ENCODE measurements at regions not wholly inside any gene's neighbourhood (a gene's known extent, or its start where the extent isn't known, plus 50 kb on each side); places are given as distances from the start of the nearest gene placed in this dataset.

GRCh38 chr12:125387206-125387605, 322.0 kb downstream of the AACS start:
- CTCF ChIA-PET: no interaction called here
- Histone ChIP-seq H3K27me3 (ENCODE audit: control insufficient read depth in 2 of 2, insufficient read depth in 2 of 2, low read length in 2 of 2) (no peaks in the 10 kb centered on the region), H3K4me2 (ENCODE audit: insufficient read depth, low read length) (no peak overlapping the region), H3K9me1 (replicated peaks; ENCODE audit: control insufficient read depth, extremely low read depth, insufficient read depth, low read length) (no peaks in the 10 kb centered on the region), H3K4me3 (replicated peaks in 1 of 3; ENCODE audit: insufficient read depth in 1 of 3, low read depth in 1 of 3, low read length in 3 of 3) (no peak overlapping the region), H2AFZ (ENCODE audit: low read depth, low read length) (no peak overlapping the region), H4K20me1 (replicated peaks; ENCODE audit: control insufficient read depth, extremely low read depth, insufficient read depth, low read length) (no peaks in the 10 kb centered on the region), H3K4me1 (ENCODE audit: control insufficient read depth, extremely low read depth, insufficient read depth, low read length) (no peaks in the 10 kb centered on the region), H3K36me3 (ENCODE audit: control insufficient read depth in 2 of 2, extremely low read depth in 1 of 2, insufficient read depth in 2 of 2, low read length in 2 of 2) (no peaks in the 10 kb centered on the region), H3K79me2 (ENCODE audit: control insufficient read depth, insufficient read depth, low read length) (no peaks in the 10 kb centered on the region), H3K9ac (replicated peaks; ENCODE audit: extremely low read depth, insufficient read depth, low read length) (no peak overlapping the region), H3K9me3 (replicated peaks; ENCODE audit: control insufficient read depth, insufficient read depth, low read length) (no peaks in the 10 kb centered on the region), H3K27ac (ENCODE audit: insufficient read depth, low read depth, low read length) (no peak overlapping the region)
- POLR2A ChIA-PET: no interaction called here
- BruUV-seq (replicated peaks): no TSS peak
- FAIRE-seq: no peak
- no peak for TF ChIP-seq FOS (IDR thresholded peaks at IDR 0.05; ENCODE audit: borderline replicate concordance, insufficient read depth, low read length)
- no peak for TF ChIP-seq MYC (IDR thresholded peaks at IDR 0.05; ENCODE audit: low read depth, low read length)
- TF ChIP-seq POLR2AphosphoS5 (IDR thresholded peaks at IDR 0.05; ENCODE audit: insufficient read depth, low read depth, low read length): no peak
- no peak for TF ChIP-seq GATA2 (IDR thresholded peaks at IDR 0.05; ENCODE audit: insufficient read depth, insufficient read length, low read depth, low read length)
- no peak for TF ChIP-seq EZH2 (IDR thresholded peaks at IDR 0.05; ENCODE audit: borderline replicate concordance, low read depth, low read length, severe bottlenecking)
- no peak for TF ChIP-seq POLR2A (IDR thresholded peaks at IDR 0.05; ENCODE audit: low read depth, low read length)
- TF ChIP-seq, protein P1, sequence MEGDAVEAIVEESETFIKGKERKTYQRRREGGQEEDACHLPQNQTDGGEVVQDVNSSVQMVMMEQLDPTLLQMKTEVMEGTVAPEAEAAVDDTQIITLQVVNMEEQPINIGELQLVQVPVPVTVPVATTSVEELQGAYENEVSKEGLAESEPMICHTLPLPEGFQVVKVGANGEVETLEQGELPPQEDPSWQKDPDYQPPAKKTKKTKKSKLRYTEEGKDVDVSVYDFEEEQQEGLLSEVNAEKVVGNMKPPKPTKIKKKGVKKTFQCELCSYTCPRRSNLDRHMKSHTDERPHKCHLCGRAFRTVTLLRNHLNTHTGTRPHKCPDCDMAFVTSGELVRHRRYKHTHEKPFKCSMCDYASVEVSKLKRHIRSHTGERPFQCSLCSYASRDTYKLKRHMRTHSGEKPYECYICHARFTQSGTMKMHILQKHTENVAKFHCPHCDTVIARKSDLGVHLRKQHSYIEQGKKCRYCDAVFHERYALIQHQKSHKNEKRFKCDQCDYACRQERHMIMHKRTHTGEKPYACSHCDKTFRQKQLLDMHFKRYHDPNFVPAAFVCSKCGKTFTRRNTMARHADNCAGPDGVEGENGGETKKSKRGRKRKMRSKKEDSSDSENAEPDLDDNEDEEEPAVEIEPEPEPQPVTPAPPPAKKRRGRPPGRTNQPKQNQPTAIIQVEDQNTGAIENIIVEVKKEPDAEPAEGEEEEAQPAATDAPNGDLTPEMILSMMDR (IDR thresholded peaks at IDR 0.05; ENCODE audit: extremely low read depth in 1 of 2, insufficient read depth in 1 of 2, low read depth in 1 of 2, low read length in 2 of 2): no peak
- no peak for TF ChIP-seq JUN (IDR thresholded peaks at IDR 0.05; ENCODE audit: borderline replicate concordance, insufficient read depth, insufficient read length, low read depth)
- TF ChIP-seq MAX (IDR thresholded peaks at IDR 0.05; ENCODE audit: insufficient read depth, insufficient read length): no peak
- intact Hi-C loops (cut with micrococcal nuclease) (no loop called here), dilution Hi-C loops (cut with MboI; ENCODE audit: extremely low pct_ligation_motif_present, low sequenced_read_pairs) (no loop called here)
- DNase-seq (ENCODE audit: low read depth, low spot score): no peak

Measured in endothelial cell of umbilical vein (primary cell).